ENCODE measurements at regions not wholly inside any gene's neighbourhood (a gene's known extent, or its start where the extent isn't known, plus 50 kb on each side); places are given as distances from the start of the nearest gene placed in this dataset.

GRCh38 chr17:77838748-77839697 is 119.5 kb upstream of the TNRC6C start:
- TF ChIP-seq CTCF (IDR thresholded peaks at IDR 0.05; ENCODE audit: unreplicated experiment): no peak
- Mint-ChIP-seq H3K27ac (ENCODE audit: unreplicated experiment) (no peak overlapping the region), H3K4me3 (ENCODE audit: unreplicated experiment) (no peak overlapping the region), H3K9me3 (ENCODE audit: unreplicated experiment) (no peaks in the 10 kb centered on the region), H3K4me1 (ENCODE audit: unreplicated experiment) (no peaks in the 10 kb centered on the region), H3K27me3 (ENCODE audit: unreplicated experiment) (peaks cover 2% of the 10 kb centered on the region), H3K36me3 (ENCODE audit: low read depth, unreplicated experiment) (no peaks in the 10 kb centered on the region)
- DNase-seq (ENCODE audit: low spot score): no peak

- no peak for TF ChIP-seq CTCF (IDR thresholded peaks at IDR 0.05; ENCODE audit: unreplicated experiment)
- no peaks in the 10 kb centered on the region for H3K9me3 Mint-ChIP-seq (ENCODE audit: unreplicated experiment)
- H3K4me3 Mint-ChIP-seq (ENCODE audit: unreplicated experiment): no peak overlapping the region
- no peak overlapping the region for H3K27ac Mint-ChIP-seq (ENCODE audit: unreplicated experiment)
- no peak for DNase-seq (ENCODE audit: low spot score)
- no peaks in the 10 kb centered on the region for H3K4me1 Mint-ChIP-seq (ENCODE audit: unreplicated experiment)
- H3K36me3 Mint-ChIP-seq (ENCODE audit: low read depth, unreplicated experiment): no peaks in the 10 kb centered on the region
- H3K27me3 Mint-ChIP-seq (ENCODE audit: unreplicated experiment): peaks cover 2% of the 10 kb centered on the region
These were observed 118.6 kb upstream of the TNRC6C start for GRCh38 chr17:77839698-77840512.

- Mint-ChIP-seq H3K27ac (ENCODE audit: unreplicated experiment) (no peak overlapping the region), H3K4me3 (ENCODE audit: unreplicated experiment) (no peak overlapping the region), H3K27me3 (ENCODE audit: unreplicated experiment) (peaks cover 2% of the 10 kb centered on the region), H3K9me3 (ENCODE audit: unreplicated experiment) (no peaks in the 10 kb centered on the region), H3K4me1 (ENCODE audit: unreplicated experiment) (no peaks in the 10 kb centered on the region), H3K36me3 (ENCODE audit: low read depth, unreplicated experiment) (no peaks in the 10 kb centered on the region)
- DNase-seq (ENCODE audit: low spot score): no peak
- no peak for TF ChIP-seq CTCF (IDR thresholded peaks at IDR 0.05; ENCODE audit: unreplicated experiment)
These were observed 117.9 kb upstream of the TNRC6C start for GRCh38 chr17:77840513-77841165.

GRCh38 chr17:77841742-77842527 is 116.6 kb upstream of the TNRC6C start:
- no peak overlapping the region for H3K4me3 Mint-ChIP-seq (ENCODE audit: unreplicated experiment)
- H3K9me3 Mint-ChIP-seq (ENCODE audit: unreplicated experiment): no peaks in the 10 kb centered on the region
- peaks cover 2% of the 10 kb centered on the region for H3K27me3 Mint-ChIP-seq (ENCODE audit: unreplicated experiment)
- H3K27ac Mint-ChIP-seq (ENCODE audit: unreplicated experiment): no peak overlapping the region
- TF ChIP-seq CTCF (IDR thresholded peaks at IDR 0.05; ENCODE audit: unreplicated experiment): no peak
- H3K36me3 Mint-ChIP-seq (ENCODE audit: low read depth, unreplicated experiment): no peaks in the 10 kb centered on the region
- H3K4me1 Mint-ChIP-seq (ENCODE audit: unreplicated experiment): no peaks in the 10 kb centered on the region
- DNase-seq (ENCODE audit: low spot score): no peak
